GM12891 (cell line): ENCODE measurements at regions not wholly inside any gene's neighbourhood (a gene's known extent, or its start where the extent isn't known, plus 50 kb on each side); places are given as distances from the start of the nearest gene placed in this dataset.

Experiments
- DNase-seq: peaks from one replicate; pipeline ENCODE4 v3.0.0; 2011; ENCODE audit warnings: low spot score; ENCODE audit not compliant: insufficient read length
- FAIRE-seq: peaks from 2 replicates; lab custom pipeline; 2011; peaks lifted over from hg19 to GRCh38; lab: Jason Lieb, UNC
- PAX5 ChIP-seq: IDR thresholded peaks from 2 replicates; pipeline ENCODE4 v1.6.1; 2011; ENCODE audit warnings: low read length, moderate library complexity, mild to moderate bottlenecking; ENCODE audit not compliant: insufficient read depth, severe bottlenecking
- POLR2A ChIP-seq: IDR thresholded peaks from 2 replicates; pipeline ENCODE4 v1.6.1; 2011; ENCODE audit warnings: low read depth, low read length, control low read depth
- POLR2AphosphoS5 ChIP-seq: IDR thresholded peaks from 2 replicates; pipeline ENCODE4 v1.6.1; 2011; ENCODE audit warnings: low read depth, low read length, control low read depth
- POU2F2 ChIP-seq: IDR thresholded peaks from 2 replicates; pipeline ENCODE4 v1.6.1; 2011; ENCODE audit warnings: low read depth, mild to moderate bottlenecking, control low read depth, low read length, moderate library complexity
- SPI1 ChIP-seq: IDR thresholded peaks from 2 replicates; pipeline ENCODE4 v1.6.1; 2011; ENCODE audit warnings: low read depth, low read length, control low read depth
- TAF1 ChIP-seq: IDR thresholded peaks from 2 replicates; pipeline ENCODE4 v1.6.1; 2011; ENCODE audit warnings: low read depth, low read length, control low read depth

- DNase-seq (no peak), FAIRE-seq (no peak)
- no peak for TF ChIP-seq POLR2A
- TF ChIP-seq POU2F2, result no peak
- no peak for TF ChIP-seq PAX5
- no peak for TF ChIP-seq TAF1
- TF ChIP-seq POLR2AphosphoS5, result no peak
- no peak for TF ChIP-seq SPI1
Observed at GRCh38 chr5:2999926-3000325, 248.4 kb upstream of the IRX2 start.

DNA sequence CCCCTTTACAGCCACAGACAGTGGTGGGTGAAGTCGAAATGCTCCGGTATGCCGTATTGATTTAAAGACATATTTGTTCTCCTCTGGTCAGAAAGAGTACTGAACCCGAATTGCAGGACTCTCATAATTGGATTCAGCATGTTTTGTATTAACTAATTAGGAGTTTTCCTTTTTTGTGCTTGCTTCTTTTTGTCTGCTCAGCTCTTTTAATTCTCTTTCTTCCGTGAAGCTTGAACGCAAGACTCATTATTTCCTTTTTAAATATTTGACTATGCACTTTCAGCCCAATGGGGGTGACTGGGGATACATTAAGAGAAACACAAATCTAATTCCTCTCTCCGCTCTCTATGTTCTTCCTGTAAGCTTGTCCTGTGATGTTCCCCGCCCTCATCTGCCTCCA is 246.6 kb upstream of the IRX2 start:
- no peak for TF ChIP-seq POU2F2
- no peak for TF ChIP-seq POLR2AphosphoS5
- TF ChIP-seq PAX5, result no peak
- TF ChIP-seq TAF1, result no peak
- TF ChIP-seq SPI1, result no peak
- no peak for TF ChIP-seq POLR2A
- FAIRE-seq (no peak), DNase-seq (no peak)

- no peak for DNase-seq
- TF ChIP-seq PAX5 (no peak), TAF1 (no peak), POLR2AphosphoS5 (no peak), POLR2A (no peak), POU2F2 (no peak), SPI1 (no peak)
- FAIRE-seq, result no peak
Observed at GRCh38 chr5:2997179-2997578, 245.7 kb upstream of the IRX2 start.

- FAIRE-seq (no peak), DNase-seq (no peak)
- TF ChIP-seq POLR2A (no peak), POLR2AphosphoS5 (no peak), SPI1 (no peak), TAF1 (no peak), POU2F2 (no peak), PAX5 (no peak)
Observed at GRCh38 chr5:2996687-2997086, 245.2 kb upstream of the IRX2 start.

DNA sequence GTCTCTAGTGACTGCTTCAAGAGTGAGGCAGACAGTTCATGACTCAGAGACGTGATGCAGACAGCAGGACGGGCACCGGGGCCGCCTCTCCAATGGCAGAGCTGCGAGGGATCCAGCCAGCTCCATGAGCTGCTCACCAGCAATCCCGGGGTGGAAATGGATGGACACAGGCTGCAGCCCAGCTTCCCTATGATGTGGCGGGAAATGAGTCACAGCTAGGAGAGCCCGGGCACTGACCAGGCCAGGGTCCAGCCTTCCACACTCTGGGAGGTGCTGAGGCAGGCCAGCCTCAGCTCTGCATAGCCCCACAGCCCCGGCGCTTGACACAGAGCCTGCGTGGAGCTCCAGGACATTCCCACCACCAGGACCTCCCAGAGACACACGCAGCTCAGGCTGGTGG is 244.8 kb upstream of the IRX2 start:
- no peak for DNase-seq

GRCh38 chr5:2995667-2996066 is 244.2 kb upstream of the IRX2 start:
- FAIRE-seq, result no peak
- TF ChIP-seq SPI1 (no peak), PAX5 (no peak), POU2F2 (no peak), TAF1 (no peak), POLR2A (no peak), POLR2AphosphoS5 (no peak)
- no peak for DNase-seq

More for the DNA sequence above, 244.8 kb upstream of the IRX2 start:
- TF ChIP-seq SPI1 (no peak), POLR2AphosphoS5 (no peak), POU2F2 (no peak), TAF1 (no peak), PAX5 (no peak), POLR2A (no peak)
- no peak for FAIRE-seq

GRCh38 chr5:2995035-2995434 is 243.6 kb upstream of the IRX2 start:
- no peak for TF ChIP-seq PAX5
- no peak for TF ChIP-seq POLR2AphosphoS5
- no peak for TF ChIP-seq POLR2A
- no peak for TF ChIP-seq TAF1
- TF ChIP-seq POU2F2, result no peak
- TF ChIP-seq SPI1, result no peak
- DNase-seq, result no peak
- no peak for FAIRE-seq

- FAIRE-seq, result no peak
- TF ChIP-seq PAX5, result no peak
- TF ChIP-seq SPI1, result no peak
- no peak for TF ChIP-seq TAF1
- no peak for TF ChIP-seq POLR2AphosphoS5
- no peak for TF ChIP-seq POLR2A
- no peak for TF ChIP-seq POU2F2
Observed at GRCh38 chr5:2993771-2994170, 242.3 kb upstream of the IRX2 start.

DNA sequence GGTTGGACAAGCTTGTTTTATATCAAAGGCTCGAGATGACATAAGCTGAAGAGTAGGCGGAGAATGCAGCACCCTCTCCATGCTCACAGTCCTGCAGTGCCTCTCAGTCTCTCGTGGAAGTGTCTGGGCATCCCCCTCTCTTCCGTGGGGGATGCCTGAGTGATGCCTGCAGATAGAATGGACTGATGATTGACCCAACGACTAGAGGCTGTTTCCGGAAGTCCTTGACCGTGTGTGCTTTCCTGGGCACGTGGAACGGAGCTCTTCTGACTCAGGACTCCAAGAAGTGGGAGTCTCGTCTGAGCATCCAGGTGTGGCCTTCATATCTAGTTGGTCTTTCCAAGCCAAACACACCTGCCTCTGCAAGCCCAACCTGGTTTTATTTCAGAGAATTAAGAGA is 241.8 kb upstream of the IRX2 start:
- no peak for FAIRE-seq

More at GRCh38 chr5:2993771-2994170, 242.3 kb upstream of the IRX2 start:
- DNase-seq, result no peak

GRCh38 chr5:2992806-2993205 is 241.3 kb upstream of the IRX2 start:
- FAIRE-seq, result no peak
- TF ChIP-seq TAF1 (no peak), POU2F2 (no peak), PAX5 (no peak), SPI1 (no peak)
- DNase-seq, result no peak

More for the DNA sequence above, 241.8 kb upstream of the IRX2 start:
- TF ChIP-seq PAX5, result no peak
- TF ChIP-seq POU2F2, result no peak
- TF ChIP-seq POLR2A, result no peak
- no peak for TF ChIP-seq POLR2AphosphoS5
- TF ChIP-seq TAF1, result no peak
- no peak for DNase-seq
